ENCODE measurements at regions not wholly inside any gene's neighbourhood (a gene's known extent, or its start where the extent isn't known, plus 50 kb on each side); places are given as distances from the start of the nearest gene placed in this dataset.
"Not testable (repeated sequence)": the region's sequence is repeated elsewhere in the genome, so short reads cannot be mapped to it uniquely, and the experiment has no call there.

DNA sequence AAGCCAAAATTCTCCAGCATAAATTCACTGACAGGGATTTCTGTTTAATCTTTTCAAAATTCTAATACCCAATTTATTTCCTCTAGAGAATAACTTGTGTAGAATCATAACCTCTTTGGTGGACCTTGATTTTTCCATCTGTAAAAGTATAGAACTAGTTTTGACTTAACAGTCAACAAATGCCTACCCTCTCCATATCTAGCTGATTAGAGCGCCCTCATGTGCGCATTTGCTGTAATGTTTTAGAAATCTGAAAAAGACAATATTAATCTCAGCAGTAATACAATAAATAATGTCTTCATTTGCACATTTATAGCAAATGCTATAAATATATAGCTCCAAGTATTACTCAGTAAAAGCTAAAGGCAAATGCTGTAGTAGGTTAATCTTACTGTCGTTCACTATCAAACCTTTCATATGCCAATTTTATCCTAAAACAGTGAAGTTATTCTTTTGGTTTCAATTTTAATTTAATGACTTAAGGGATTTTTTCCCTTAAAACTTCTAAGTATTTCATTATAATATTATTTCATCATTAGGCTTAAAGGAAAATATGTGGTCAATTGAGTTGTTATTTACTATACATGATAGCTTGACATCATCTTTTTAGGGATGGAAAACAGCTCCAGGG, 153.6 kb upstream of the EFCAB3 start:
- not testable (repeated sequence) for TF ChIP-seq EZH2 (IDR thresholded peaks at IDR 0.05); POLR2AphosphoS5 (IDR thresholded peaks at IDR 0.05; ENCODE audit: borderline replicate concordance, low read depth, low read length)

All from SK-N-MC (cell line).